ENCODE measurements at regions not wholly inside any gene's neighbourhood (a gene's known extent, or its start where the extent isn't known, plus 50 kb on each side); places are given as distances from the start of the nearest gene placed in this dataset.

GRCh38 chr18:35818353-35818667 is 154.2 kb upstream of the RMP24 start:
- no peak for DNase-seq (ENCODE audit: low read depth)
- H3K4me3 ChIP-seq (ENCODE audit: low read depth, low read length) = no peak overlapping the region
- TF ChIP-seq CTCF (conservative IDR thresholded peaks at IDR 0.05; ENCODE audit: low read depth, low read length) = no peak

GRCh38 chr18:35822413-35822812 is 150.1 kb upstream of the RMP24 start:
- TF ChIP-seq CTCF (conservative IDR thresholded peaks at IDR 0.05; ENCODE audit: low read depth, low read length) = no peak
- DNase-seq (ENCODE audit: low read depth) = no peak
- no peak overlapping the region for H3K4me3 ChIP-seq (ENCODE audit: low read depth, low read length)

- no peak overlapping the region for H3K4me3 ChIP-seq (ENCODE audit: low read depth, low read length)
- no peak for TF ChIP-seq CTCF (conservative IDR thresholded peaks at IDR 0.05; ENCODE audit: low read depth, low read length)
- DNase-seq (ENCODE audit: low read depth) = no peak
Observed at GRCh38 chr18:35826477-35826876, 146.0 kb upstream of the RMP24 start.

GRCh38 chr18:35827275-35827902 is 145.1 kb upstream of the RMP24 start:
- no peak overlapping the region for H3K4me3 ChIP-seq (ENCODE audit: low read depth, low read length)
- DNase-seq (ENCODE audit: low read depth) = no peak
- TF ChIP-seq CTCF (conservative IDR thresholded peaks at IDR 0.05; ENCODE audit: low read depth, low read length) = no peak

GRCh38 chr18:35827903-35828275 is 144.6 kb upstream of the RMP24 start:
- no peak overlapping the region for H3K4me3 ChIP-seq (ENCODE audit: low read depth, low read length)
- TF ChIP-seq CTCF (conservative IDR thresholded peaks at IDR 0.05; ENCODE audit: low read depth, low read length) = no peak
- no peak for DNase-seq (ENCODE audit: low read depth)

- no peak overlapping the region for H3K4me3 ChIP-seq (ENCODE audit: low read depth, low read length)
- no peak for TF ChIP-seq CTCF (conservative IDR thresholded peaks at IDR 0.05; ENCODE audit: low read depth, low read length)
- no peak for DNase-seq (ENCODE audit: low read depth)
Observed at GRCh38 chr18:35828591-35828990, 143.9 kb upstream of the RMP24 start.

- no peak for DNase-seq (ENCODE audit: low read depth)
- no peak overlapping the region for H3K4me3 ChIP-seq (ENCODE audit: low read depth, low read length)
- TF ChIP-seq CTCF (conservative IDR thresholded peaks at IDR 0.05; ENCODE audit: low read depth, low read length) = no peak
Observed at GRCh38 chr18:35835366-35835765, 137.1 kb upstream of the RMP24 start.

Measured in epithelial cell of proximal tubule (primary cell).